HEK293 (cell line): ENCODE measurements at regions not wholly inside any gene's neighbourhood (a gene's known extent, or its start where the extent isn't known, plus 50 kb on each side); places are given as distances from the start of the nearest gene placed in this dataset.

Experiments
- CTCF ChIA-PET: fragments of 350-600 bp; formaldehyde crosslinking; extraction: SDS; loops from one replicate; lab custom pipeline; 2021; ENCODE audit warnings: antibody characterized with exemption; lab: Yijun Ruan, JAX
- POLR2A ChIA-PET: fragments of 300-600 bp; formaldehyde crosslinking; extraction: SDS; loops from one replicate; lab custom pipeline; 2020; ENCODE audit warnings: antibody characterized with exemption, inconsistent platforms; lab: Yijun Ruan, JAX
- H3K27ac ChIP-seq: fragments of 200-500 bp; sonication (Bioruptor generic); 2 replicates; pipeline ENCODE4 v1.5.1; 2014; ENCODE audit warnings: low read depth, low read length, control low read depth, inconsistent platforms; ENCODE audit errors: extremely low read depth
- H3K36me3 ChIP-seq, 2 experiments: fragments of 200-500 bp in 1 of 2; sonication (Bioruptor generic) in 1 of 2; 1 replicate in 1 of 2; 2 replicates in 1 of 2; pipeline ENCODE4 v1.5.1; 2014 to 2017; ENCODE audit warnings: inconsistent platforms in 2 of 2, low read length in 2 of 2; ENCODE audit not compliant: control insufficient read depth in 2 of 2, insufficient read depth in 1 of 2
- H3K4me1 ChIP-seq: fragments of 200-500 bp; sonication (Bioruptor generic); 2 replicates; pipeline ENCODE4 v1.5.1; 2014; ENCODE audit warnings: mild to moderate bottlenecking, low read length, inconsistent platforms; ENCODE audit not compliant: control insufficient read depth, insufficient read depth
- H3K4me3 ChIP-seq: 2 replicates; pipeline ENCODE4 v1.5.1; 2011; ENCODE audit warnings: low read depth, mild to moderate bottlenecking, control low read depth, low read length, moderate library complexity
- H3K9me3 ChIP-seq: fragments of 200-500 bp; sonication (Bioruptor generic); 2 replicates; pipeline ENCODE4 v1.5.1; 2014; ENCODE audit warnings: low read depth, low read length, inconsistent platforms; ENCODE audit not compliant: control insufficient read depth, insufficient read depth
- KLF10 ChIP-seq: fragments of 450-650 bp; IDR thresholded peaks from 2 replicates; pipeline ENCODE4 v1.5.1; 2018; ENCODE audit warnings: missing biosample characterization, mild to moderate bottlenecking, missing genetic modification characterization
- KLF9 ChIP-seq: fragments of 450-650 bp; formaldehyde crosslinking; IDR thresholded peaks from 2 replicates; pipeline ENCODE4 v1.5.1; 2016; ENCODE audit warnings: missing biosample characterization, missing genetic modification characterization, low read depth
- PRDM4 ChIP-seq: fragments of 450-650 bp; formaldehyde crosslinking; IDR thresholded peaks from 2 replicates; pipeline ENCODE4 v1.5.1; 2017; ENCODE audit warnings: missing biosample characterization, missing genetic modification characterization
- SCRT2 ChIP-seq: fragments of 450-650 bp; formaldehyde crosslinking; IDR thresholded peaks from 2 replicates; pipeline ENCODE4 v1.5.1; 2016; ENCODE audit warnings: missing biosample characterization, missing genetic modification characterization
- ZBTB11 ChIP-seq: fragments of 450-650 bp; formaldehyde crosslinking; conservative IDR thresholded peaks from 2 replicates; pipeline ENCODE4 v1.5.1; 2016; ENCODE audit warnings: low read depth, missing biosample characterization, missing genetic modification characterization
- ZNF10 ChIP-seq: fragments of 450-650 bp; formaldehyde crosslinking; IDR thresholded peaks from 2 replicates; pipeline ENCODE4 v1.5.1; 2017; ENCODE audit warnings: missing biosample characterization, missing genetic modification characterization
- ZNF112 ChIP-seq: fragments of 450-650 bp; formaldehyde crosslinking; IDR thresholded peaks from 2 replicates; pipeline ENCODE4 v1.5.0; 2017; ENCODE audit warnings: missing biosample characterization, missing genetic modification characterization
- ZNF114 ChIP-seq: fragments of 450-650 bp; formaldehyde crosslinking; IDR thresholded peaks from 2 replicates; pipeline ENCODE4 v1.5.0; 2017; ENCODE audit warnings: missing biosample characterization, missing genetic modification characterization
- ZNF26 ChIP-seq: fragments of 450-650 bp; formaldehyde crosslinking; IDR thresholded peaks from 2 replicates; pipeline ENCODE4 v1.5.1; 2016; ENCODE audit warnings: missing biosample characterization, missing genetic modification characterization
- ZNF335 ChIP-seq: fragments of 450-650 bp; formaldehyde crosslinking; conservative IDR thresholded peaks from 2 replicates; pipeline ENCODE4 v1.5.1; 2016; ENCODE audit warnings: missing biosample characterization, missing genetic modification characterization
- ZNF521 ChIP-seq: fragments of 450-650 bp; formaldehyde crosslinking; IDR thresholded peaks from 2 replicates; pipeline ENCODE4 v1.5.1; 2017; ENCODE audit warnings: missing biosample characterization, mild to moderate bottlenecking, missing genetic modification characterization
- ZNF585B ChIP-seq: fragments of 450-650 bp; formaldehyde crosslinking; IDR thresholded peaks from 2 replicates; pipeline ENCODE4 v1.5.1; 2016; ENCODE audit warnings: missing biosample characterization, missing genetic modification characterization
- ZNF610 ChIP-seq: fragments of 450-650 bp; formaldehyde crosslinking; IDR thresholded peaks from 2 replicates; pipeline ENCODE4 v1.5.1; 2016; ENCODE audit warnings: missing biosample characterization, missing genetic modification characterization, borderline replicate concordance
- ZNF677 ChIP-seq: fragments of 450-650 bp; IDR thresholded peaks from 2 replicates; pipeline ENCODE4 v1.5.0; 2018; ENCODE audit warnings: missing biosample characterization, mild to moderate bottlenecking, missing genetic modification characterization, moderate library complexity
- TF ChIP-seq, protein P1 (sequence below): fragments of 450-650 bp; formaldehyde crosslinking; IDR thresholded peaks from 2 replicates; pipeline ENCODE4; 2016; ENCODE audit warnings: missing biosample characterization, missing genetic modification characterization
- TF ChIP-seq, protein P2 (sequence below): fragments of 450-650 bp; formaldehyde crosslinking; IDR thresholded peaks from 2 replicates; pipeline ENCODE4 v1.5.1; 2016; ENCODE audit warnings: missing biosample characterization, missing genetic modification characterization
- TF ChIP-seq, protein P3 (sequence below): fragments of 450-650 bp; formaldehyde crosslinking; IDR thresholded peaks from 2 replicates; pipeline ENCODE4 v1.5.1; 2017; ENCODE audit warnings: missing biosample characterization, missing genetic modification characterization

DNA sequence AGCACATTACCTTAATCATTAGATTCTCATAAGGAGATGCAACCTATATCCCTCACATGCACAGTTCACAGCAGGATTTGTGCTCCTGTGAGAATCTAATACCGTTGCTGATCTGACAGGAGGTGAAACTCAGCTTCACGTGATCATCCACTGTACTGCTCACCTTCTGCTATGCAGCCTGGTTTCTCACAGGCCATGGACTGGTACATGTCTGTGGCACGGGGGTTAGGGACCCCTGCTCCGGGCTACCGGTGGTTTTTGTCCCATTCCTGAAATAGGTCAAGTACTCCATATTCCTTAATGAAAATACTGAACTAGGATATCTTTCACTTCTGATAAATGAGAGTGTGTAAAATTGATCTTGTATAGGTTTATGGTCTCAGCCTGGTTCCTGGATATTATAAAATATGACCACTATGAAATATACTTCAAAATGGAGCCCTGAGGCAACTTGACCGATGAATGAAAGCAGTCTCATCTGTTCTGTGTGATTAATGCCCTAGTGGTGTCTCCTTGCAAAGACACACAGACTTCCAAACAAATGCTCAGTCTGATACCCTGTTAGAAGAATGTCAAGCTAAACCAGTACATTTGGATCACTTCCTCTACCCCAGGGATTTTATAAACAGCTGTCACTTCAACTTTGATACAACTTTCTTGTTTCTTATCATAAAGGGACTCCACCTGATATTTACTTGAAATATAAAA lies 492.9 kb upstream of the ANO3 start:
- Histone ChIP-seq H3K27ac (no peak overlapping the region), H3K36me3 (no peaks in the 10 kb centered on the region), H3K9me3 (no peaks in the 10 kb centered on the region), H3K4me1 (no peaks in the 10 kb centered on the region), H3K4me3 (no peak overlapping the region)
- no peak for TF ChIP-seq PRDM4 (tag by site-specific recombination)
- TF ChIP-seq, protein P1, sequence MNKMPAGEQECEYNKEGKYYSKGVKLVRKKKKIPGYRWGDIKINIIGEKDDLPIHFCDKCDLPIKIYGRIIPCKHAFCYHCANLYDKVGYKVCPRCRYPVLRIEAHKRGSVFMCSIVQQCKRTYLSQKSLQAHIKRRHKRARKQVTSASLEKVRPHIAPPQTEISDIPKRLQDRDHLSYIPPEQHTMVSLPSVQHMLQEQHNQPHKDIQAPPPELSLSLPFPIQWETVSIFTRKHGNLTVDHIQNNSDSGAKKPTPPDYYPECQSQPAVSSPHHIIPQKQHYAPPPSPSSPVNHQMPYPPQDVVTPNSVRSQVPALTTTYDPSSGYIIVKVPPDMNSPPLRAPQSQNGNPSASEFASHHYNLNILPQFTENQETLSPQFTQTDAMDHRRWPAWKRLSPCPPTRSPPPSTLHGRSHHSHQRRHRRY (tag by site-specific recombination): no peak
- no peak for TF ChIP-seq ZNF585B (tag by site-specific recombination)
- no peak for TF ChIP-seq SCRT2 (tag by site-specific recombination)
- ChIA-PET POLR2A (no interaction called here), CTCF (no interaction called here)

GRCh38 chr11:25844811-25845210 lies 487.1 kb upstream of the ANO3 start:
- ChIA-PET CTCF (no interaction called here), POLR2A (no interaction called here)
- H3K4me1 ChIP-seq: no peaks in the 10 kb centered on the region
- H3K9me3 ChIP-seq: no peaks in the 10 kb centered on the region
- H3K4me3 ChIP-seq: no peak overlapping the region
- TF ChIP-seq ZNF521 (tag by site-specific recombination): no peak
- no peak for TF ChIP-seq KLF9
- no peak for TF ChIP-seq ZBTB11 (tag by site-specific recombination)
- no peak for TF ChIP-seq ZNF335 (tag by site-specific recombination)
- no peak for TF ChIP-seq KLF10 (tag by site-specific recombination)
- TF ChIP-seq, all 188 proteins: peak for 0
- Histone ChIP-seq H3K36me3 (no peaks in the 10 kb centered on the region), H3K27ac (no peak overlapping the region)

DNA sequence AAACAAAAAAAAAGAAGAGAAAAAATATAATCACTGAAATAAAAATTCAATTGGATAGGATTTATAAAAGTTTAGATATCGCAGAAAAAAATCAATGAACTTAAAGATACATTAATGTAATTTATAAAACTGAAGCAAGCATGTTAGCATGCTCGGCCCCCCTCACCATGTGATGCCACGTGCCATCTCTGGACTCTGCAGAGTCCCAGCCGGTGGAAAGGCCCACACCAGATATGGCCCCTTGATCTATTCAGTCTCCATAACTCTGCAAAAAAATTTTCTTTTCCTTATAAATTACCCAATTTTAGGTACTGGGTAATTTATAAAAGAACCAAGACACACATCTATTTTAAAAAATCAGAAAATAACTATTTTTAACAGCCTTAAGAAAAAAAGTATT lies 476.0 kb upstream of the ANO3 start:
- Histone ChIP-seq H3K9me3 (no peaks in the 10 kb centered on the region), H3K36me3 (no peaks in the 10 kb centered on the region), H3K4me1 (no peaks in the 10 kb centered on the region), H3K27ac (no peak overlapping the region), H3K4me3 (no peak overlapping the region)
- ChIA-PET CTCF (interaction anchor here (0.6 kb wide), 1 partner anchor 176 kb away, joined by 4 read pairs; no protein-coding TSS in a partner anchor), POLR2A (no interaction called here)
- TF ChIP-seq ZNF114 (tag by site-specific recombination): no peak
- no peak for TF ChIP-seq ZNF112 (tag by site-specific recombination)
- TF ChIP-seq ZNF10 (tag by site-specific recombination): no peak
- TF ChIP-seq ZNF677: no peak
- no peak for TF ChIP-seq ZNF26 (tag by site-specific recombination)
- TF ChIP-seq ZNF610 (tag by site-specific recombination): no peak
- TF ChIP-seq, protein P2, sequence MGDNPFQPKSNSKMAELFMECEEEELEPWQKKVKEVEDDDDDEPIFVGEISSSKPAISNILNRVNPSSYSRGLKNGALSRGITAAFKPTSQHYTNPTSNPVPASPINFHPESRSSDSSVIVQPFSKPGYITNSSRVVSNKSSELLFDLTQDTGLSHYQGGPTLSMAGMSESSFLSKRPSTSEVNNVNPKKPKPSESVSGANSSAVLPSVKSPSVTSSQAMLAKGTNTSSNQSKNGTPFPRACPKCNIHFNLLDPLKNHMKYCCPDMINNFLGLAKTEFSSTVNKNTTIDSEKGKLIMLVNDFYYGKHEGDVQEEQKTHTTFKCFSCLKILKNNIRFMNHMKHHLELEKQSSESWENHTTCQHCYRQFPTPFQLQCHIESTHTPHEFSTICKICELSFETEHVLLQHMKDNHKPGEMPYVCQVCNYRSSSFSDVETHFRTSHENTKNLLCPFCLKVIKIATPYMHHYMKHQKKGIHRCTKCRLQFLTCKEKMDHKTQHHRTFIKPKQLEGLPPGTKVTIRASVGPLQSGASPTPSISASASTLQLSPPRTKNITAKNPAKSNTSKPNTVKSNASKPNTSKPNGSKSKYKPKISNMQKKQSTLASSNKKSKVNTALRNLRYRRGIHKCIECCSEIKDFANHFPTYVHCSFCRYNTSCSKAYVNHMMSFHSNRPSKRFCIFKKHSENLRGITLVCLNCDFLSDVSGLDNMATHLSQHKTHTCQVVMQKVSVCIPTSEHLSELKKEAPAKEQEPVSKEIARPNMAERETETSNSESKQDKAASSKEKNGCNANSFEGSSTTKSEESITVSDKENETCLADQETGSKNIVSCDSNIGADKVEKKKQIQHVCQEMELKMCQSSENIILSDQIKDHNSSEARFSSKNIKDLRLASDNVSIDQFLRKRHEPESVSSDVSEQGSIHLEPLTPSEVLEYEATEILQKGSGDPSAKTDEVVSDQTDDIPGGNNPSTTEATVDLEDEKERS (tag by site-specific recombination): no peak
- TF ChIP-seq, protein P3, sequence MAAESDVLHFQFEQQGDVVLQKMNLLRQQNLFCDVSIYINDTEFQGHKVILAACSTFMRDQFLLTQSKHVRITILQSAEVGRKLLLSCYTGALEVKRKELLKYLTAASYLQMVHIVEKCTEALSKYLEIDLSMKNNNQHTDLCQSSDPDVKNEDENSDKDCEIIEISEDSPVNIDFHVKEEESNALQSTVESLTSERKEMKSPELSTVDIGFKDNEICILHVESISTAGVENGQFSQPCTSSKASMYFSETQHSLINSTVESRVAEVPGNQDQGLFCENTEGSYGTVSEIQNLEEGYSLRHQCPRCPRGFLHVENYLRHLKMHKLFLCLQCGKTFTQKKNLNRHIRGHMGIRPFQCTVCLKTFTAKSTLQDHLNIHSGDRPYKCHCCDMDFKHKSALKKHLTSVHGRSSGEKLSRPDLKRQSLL: no peak
